H9 (cell line): ENCODE measurements at regions not wholly inside any gene's neighbourhood (a gene's known extent, or its start where the extent isn't known, plus 50 kb on each side); places are given as distances from the start of the nearest gene placed in this dataset.

Experiments
- DNase-seq: peaks from one replicate; pipeline ENCODE4 v3.0.0-alpha.2; 2017
- H2AFZ ChIP-seq: one replicate; pipeline ENCODE4 v1.6.1; 2013; ENCODE audit warnings: mild to moderate bottlenecking, low read length, control low read depth, moderate library complexity
- H2AK5ac ChIP-seq: 2 replicates; pipeline ENCODE4 v1.6.1; 2013; ENCODE audit warnings: low read length, control low read depth, mixed read lengths; ENCODE audit not compliant: insufficient read length
- H2BK120ac ChIP-seq: one replicate; pipeline ENCODE4 v1.6.1; 2013; ENCODE audit warnings: low read depth, mild to moderate bottlenecking, low read length, control low read depth, inconsistent platforms; ENCODE audit not compliant: poor library complexity, severe bottlenecking
- H2BK12ac ChIP-seq: 2 replicates; pipeline ENCODE4 v1.6.1; 2013; ENCODE audit warnings: low read length, control low read depth, mixed read lengths, low read depth; ENCODE audit not compliant: insufficient read length
- H2BK15ac ChIP-seq: 2 replicates; pipeline ENCODE4 v1.6.1; 2013; ENCODE audit warnings: low read depth, low read length, control low read depth
- H2BK20ac ChIP-seq: one replicate; pipeline ENCODE4 v1.6.1; 2013; ENCODE audit warnings: low read depth, mild to moderate bottlenecking, low read length, control low read depth, inconsistent platforms; ENCODE audit not compliant: poor library complexity, severe bottlenecking
- H2BK5ac ChIP-seq: 2 replicates; pipeline ENCODE4 v1.6.1; 2013; ENCODE audit warnings: low read length, control low read depth, mixed read lengths; ENCODE audit not compliant: insufficient read length
- H3K14ac ChIP-seq: 2 replicates; pipeline ENCODE4 v1.6.1; 2013; ENCODE audit warnings: low read length, control low read depth; ENCODE audit not compliant: insufficient read depth
- H3K18ac ChIP-seq: 2 replicates; pipeline ENCODE4 v1.6.1; 2013; ENCODE audit warnings: low read depth, mild to moderate bottlenecking, mixed read lengths, low read length, control low read depth; ENCODE audit not compliant: insufficient read length
- H3K23ac ChIP-seq: 2 replicates; pipeline ENCODE4 v1.6.1; 2013; ENCODE audit warnings: low read length, control low read depth, mixed read lengths, low read depth; ENCODE audit not compliant: insufficient read length
- H3K23me2 ChIP-seq: 2 replicates; pipeline ENCODE4 v1.6.1; 2013; ENCODE audit warnings: low read depth, mild to moderate bottlenecking, mixed read lengths, low read length, control low read depth; ENCODE audit not compliant: insufficient read length, poor library complexity, severe bottlenecking
- H3K27ac ChIP-seq: 2 replicates; pipeline ENCODE4 v1.5.1; 2013; ENCODE audit warnings: low read length, control low read depth, mixed read lengths, low read depth; ENCODE audit not compliant: insufficient read length
- H3K27me3 ChIP-seq: 2 replicates; pipeline ENCODE4 v1.6.1; 2013; ENCODE audit warnings: low read length, control low read depth, inconsistent platforms; ENCODE audit not compliant: insufficient read depth
- H3K4ac ChIP-seq: 2 replicates; pipeline ENCODE4 v1.6.1; 2013; ENCODE audit warnings: low read depth, mild to moderate bottlenecking, control low read depth, inconsistent platforms, low read length, moderate library complexity
- H3K4me1 ChIP-seq: 2 replicates; pipeline ENCODE4 v1.6.1; 2013; ENCODE audit warnings: low read length, control low read depth, inconsistent platforms; ENCODE audit not compliant: insufficient read depth
- H3K4me2 ChIP-seq: 2 replicates; pipeline ENCODE4 v1.6.1; 2013; ENCODE audit warnings: low read length, control low read depth, mixed read lengths; ENCODE audit not compliant: insufficient read length, insufficient read depth
- H3K56ac ChIP-seq: 2 replicates; pipeline ENCODE4 v1.6.1; 2013; ENCODE audit warnings: low read depth, mild to moderate bottlenecking, mixed read lengths, low read length, control low read depth; ENCODE audit not compliant: insufficient read length
- H3K79me1 ChIP-seq: 2 replicates; pipeline ENCODE4 v1.6.1; 2013; ENCODE audit warnings: low read depth, mild to moderate bottlenecking, moderate library complexity, low read length, control low read depth, inconsistent platforms; ENCODE audit not compliant: insufficient read depth, poor library complexity, severe bottlenecking
- H3K79me2 ChIP-seq: 2 replicates; pipeline ENCODE4 v1.6.1; 2013; ENCODE audit warnings: low read length, control low read depth, inconsistent platforms; ENCODE audit not compliant: insufficient read depth
- H3K9ac ChIP-seq: 2 replicates; pipeline ENCODE4 v1.6.1; 2013; ENCODE audit warnings: low read length, control low read depth, mixed read lengths; ENCODE audit not compliant: insufficient read length; ENCODE audit errors: extremely low read depth
- H3K9me3 ChIP-seq: one replicate; pipeline ENCODE4 v1.6.1; 2013; ENCODE audit warnings: low read depth, low read length, inconsistent platforms; ENCODE audit not compliant: control insufficient read depth
- H3T11ph ChIP-seq: one replicate; pipeline ENCODE4 v1.6.1; 2013; ENCODE audit warnings: mild to moderate bottlenecking, low read length, control low read depth, inconsistent platforms
- H4K20me1 ChIP-seq: one replicate; pipeline ENCODE4 v1.6.1; 2013; ENCODE audit not compliant: control insufficient read depth, insufficient read length, insufficient read depth
- H4K5ac ChIP-seq: 2 replicates; pipeline ENCODE4 v1.6.1; 2013; ENCODE audit warnings: low read depth, mild to moderate bottlenecking, mixed read lengths, low read length, control low read depth; ENCODE audit not compliant: insufficient read length
- H4K8ac ChIP-seq: replicated peaks from 2 replicates; pipeline ENCODE4 v1.6.1; 2013; ENCODE audit warnings: low read length, control low read depth, mixed read lengths, low read depth; ENCODE audit not compliant: insufficient read length
- H4K91ac ChIP-seq: 2 replicates; pipeline ENCODE4 v1.6.1; 2013; ENCODE audit warnings: low read depth, mild to moderate bottlenecking, moderate library complexity, mixed read lengths, low read length, control low read depth; ENCODE audit not compliant: insufficient read length
- H3K27ac Mint-ChIP-seq, 3 experiments: 2 replicates in 2 of 3; 3 replicates in 1 of 3; pipeline ENCODE4 v1.8.0; 2020 to 2021; ENCODE audit warnings: mixed read lengths in 3 of 3, mild to moderate bottlenecking in 1 of 3, moderate library complexity in 1 of 3
- H3K27me3 Mint-ChIP-seq: 2 replicates; pipeline ENCODE4 v1.8.0; 2021; ENCODE audit warnings: low read depth, mild to moderate bottlenecking, moderate library complexity, mixed read lengths
- H3K36me3 Mint-ChIP-seq, 3 experiments: 2 replicates in 2 of 3; 3 replicates in 1 of 3; pipeline ENCODE4 v1.8.0; 2020 to 2021; ENCODE audit warnings: low read depth in 3 of 3, mixed read lengths in 3 of 3; ENCODE audit not compliant: insufficient read depth in 1 of 3
- H3K4me1 Mint-ChIP-seq, 2 experiments: 2 replicates each; pipeline ENCODE4 v1.8.0; 2020; ENCODE audit warnings: mixed read lengths in 2 of 2
- H3K4me3 Mint-ChIP-seq, 2 experiments: 2 replicates in 1 of 2; 3 replicates in 1 of 2; pipeline ENCODE4 v1.8.0; 2020 to 2021; ENCODE audit warnings: mild to moderate bottlenecking in 2 of 2, mixed read lengths in 2 of 2, moderate library complexity in 1 of 2
- H3K9me3 Mint-ChIP-seq, 2 experiments: 2 replicates in 1 of 2; 3 replicates in 1 of 2; pipeline ENCODE4 v1.8.0; 2020; ENCODE audit warnings: mild to moderate bottlenecking in 2 of 2, mixed read lengths in 2 of 2, moderate library complexity in 1 of 2
- CTCF ChIP-seq: fragments of 200-600 bp; sonication (generic); conservative IDR thresholded peaks from 3 replicates; pipeline ENCODE4 v1.8.0; 2021; ENCODE audit warnings: antibody characterized with exemption, mild to moderate bottlenecking
- WGBS: extraction: QIAGEN DNeasy Blood & Tissue Kit; methylation state at CpG from one replicate; pipeline ENCODE4 v1.1.7; 2013; ENCODE audit warnings: missing lambda C conversion rate, low lambda C conversion rate, mixed read lengths; ENCODE audit not compliant: insufficient read length; ENCODE audit errors: extremely low coverage; 5-methylcytosine and 5-hydroxymethylcytosine counted together

- H3K4me1 Mint-ChIP-seq = peaks cover 23 to 29% of the 10 kb centered on the region in 2 experiments
- Histone ChIP-seq H4K91ac (no peak overlapping the region), H2AFZ (no peak overlapping the region), H3K79me2 (no peaks in the 10 kb centered on the region), H3T11ph (no peak overlapping the region), H2BK12ac (no peak overlapping the region), H2AK5ac (no peak overlapping the region), H2BK20ac (no peak overlapping the region), H4K20me1 (no peaks in the 10 kb centered on the region), H3K23ac (no peak overlapping the region), H3K9me3 (no peaks in the 10 kb centered on the region), H3K27ac (no peak overlapping the region), H2BK120ac (no peak overlapping the region), H3K27me3 (no peaks in the 10 kb centered on the region), H3K14ac (no peak overlapping the region), H3K4ac (no peak overlapping the region), H4K5ac (no peak overlapping the region), H3K18ac (no peak overlapping the region), H2BK5ac (no peak overlapping the region), H3K56ac (no peak overlapping the region), H3K23me2 (no peaks in the 10 kb centered on the region), H4K8ac (no peak overlapping the region), H2BK15ac (no peak overlapping the region), H3K9ac (no peak overlapping the region), H3K4me2 (no peak overlapping the region), H3K4me1 (no peaks in the 10 kb centered on the region), H3K79me1 (no peaks in the 10 kb centered on the region)
- no peak for DNase-seq
- H3K9me3 Mint-ChIP-seq = no peaks in the 10 kb centered on the region
- peak; percentile 32; the same call in 2 of the 3 replicates for TF ChIP-seq CTCF
- peak overlapping the region in 1 of 2 experiments; percentile 8; a peak in 1 of 5 replicates for H3K4me3 Mint-ChIP-seq
- WGBS = no CpG with 5 or more reads among the region's 8 CpGs
- no peaks in the 10 kb centered on the region; a peak in 2 of 7 replicates for H3K36me3 Mint-ChIP-seq
- no peak overlapping the region for H3K27ac Mint-ChIP-seq
- peaks cover 11% of the 10 kb centered on the region for H3K27me3 Mint-ChIP-seq
Measured at GRCh38 chr22:45061332-45061731, 51.5 kb upstream of the PHF21B start.
